Central memory CD4-positive, alpha-beta T cell (primary cell): ENCODE measurements at regions not wholly inside any gene's neighbourhood (a gene's known extent, or its start where the extent isn't known, plus 50 kb on each side); places are given as distances from the start of the nearest gene placed in this dataset.
"Not testable (repeated sequence)": the region's sequence is repeated elsewhere in the genome, so short reads cannot be mapped to it uniquely, and the experiment has no call there.

Experiments
- DNase-seq: peaks from one replicate; pipeline ENCODE4 v3.0.0; 2022

GRCh38 chr18:62629031-62629430 lies 86.3 kb upstream of the PHLPP1 start:
- DNase-seq, result no peak

- no peak for DNase-seq
Measured at GRCh38 chr18:62631173-62631572, 84.2 kb upstream of the PHLPP1 start.

- DNase-seq, result no peak
Measured at GRCh38 chr18:62632788-62633455, 82.4 kb upstream of the PHLPP1 start.

GRCh38 chr18:62634458-62634857 lies 80.9 kb upstream of the PHLPP1 start:
- no peak for DNase-seq

GRCh38 chr18:62634979-62635630 lies 80.2 kb upstream of the PHLPP1 start:
- no peak for DNase-seq

GRCh38 chr18:62637403-62637802 lies 77.9 kb upstream of the PHLPP1 start:
- no peak for DNase-seq

GRCh38 chr18:62637807-62638687 lies 77.3 kb upstream of the PHLPP1 start:
- peak; percentile 20 for DNase-seq

- DNase-seq, result no peak
Measured at GRCh38 chr18:62643181-62643580, 72.2 kb upstream of the PHLPP1 start.

- no peak for DNase-seq
Measured at GRCh38 chr18:62644773-62645172, 70.6 kb upstream of the PHLPP1 start.

- DNase-seq, result no peak
Measured at GRCh38 chr18:62647179-62647578, 68.2 kb upstream of the PHLPP1 start.

- DNase-seq, result no peak
Measured at GRCh38 chr18:62648045-62648678, 67.2 kb upstream of the PHLPP1 start.

GRCh38 chr18:62651276-62652056 lies 63.9 kb upstream of the PHLPP1 start:
- no peak for DNase-seq

- DNase-seq, result not testable (repeated sequence)
Measured at GRCh38 chr18:62652057-62652629, 63.2 kb upstream of the PHLPP1 start.

GRCh38 chr18:62655520-62656219 lies 59.7 kb upstream of the PHLPP1 start:
- no peak for DNase-seq

GRCh38 chr18:62658028-62658427 lies 57.3 kb upstream of the PHLPP1 start:
- no peak for DNase-seq

GRCh38 chr18:62659698-62660097 lies 55.6 kb upstream of the PHLPP1 start:
- DNase-seq, result no peak

GRCh38 chr18:62660691-62661090 lies 54.6 kb upstream of the PHLPP1 start:
- no peak for DNase-seq

- no peak for DNase-seq
Measured at GRCh38 chr18:62663731-62664336, 51.5 kb upstream of the PHLPP1 start.

- DNase-seq, result no peak
Measured at GRCh38 chr18:62664414-62664813, 50.9 kb upstream of the PHLPP1 start.

GRCh38 chr18:62665188-62665587 lies 50.2 kb upstream of the PHLPP1 start:
- DNase-seq, result no peak
